ENCODE measurements at regions not wholly inside any gene's neighbourhood (a gene's known extent, or its start where the extent isn't known, plus 50 kb on each side); places are given as distances from the start of the nearest gene placed in this dataset.

DNA sequence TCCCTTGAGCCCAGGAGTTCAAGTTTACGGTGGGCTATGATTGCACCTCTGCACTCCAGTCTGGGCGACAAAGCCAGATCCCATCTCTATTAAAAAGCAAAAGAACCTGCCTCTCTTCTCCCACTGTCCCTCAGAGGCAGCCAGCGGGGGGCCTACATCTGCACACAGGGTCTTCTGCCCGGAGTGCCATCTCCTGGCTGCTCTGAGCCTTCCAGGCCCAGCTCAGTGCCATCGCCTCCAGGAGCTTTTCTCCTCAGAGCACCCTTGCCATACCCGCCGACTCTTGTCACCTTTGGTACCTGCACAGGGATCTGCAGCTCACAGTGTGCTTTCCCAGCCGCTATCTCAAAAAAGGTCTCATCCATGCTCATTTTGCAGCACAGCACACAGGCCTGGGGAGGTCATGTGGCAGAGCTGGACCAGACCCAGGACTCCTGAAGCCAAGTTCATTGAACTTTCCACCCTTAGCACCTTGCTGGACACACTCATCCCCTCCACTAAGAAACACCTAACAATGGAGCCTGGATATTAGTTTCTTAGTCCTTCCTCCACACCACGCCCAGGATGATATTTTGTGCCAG is 186.3 kb downstream of the HAUS1 start:
- TF ChIP-seq ZNF747 (tag by site-specific recombination; IDR thresholded peaks at IDR 0.05) (no peak), ZNF16 (tag by site-specific recombination; IDR thresholded peaks at IDR 0.05; ENCODE audit: low read depth) (no peak), GLI4 (tag by site-specific recombination; IDR thresholded peaks at IDR 0.05) (no peak), FEZF1 (tag by site-specific recombination; IDR thresholded peaks at IDR 0.05) (no peak), ZNF138 (tag by site-specific recombination; IDR thresholded peaks at IDR 0.05; ENCODE audit: borderline replicate concordance) (no peak), ZBTB1 (tag by site-specific recombination; IDR thresholded peaks at IDR 0.05) (no peak), ZNF549 (tag by site-specific recombination; IDR thresholded peaks at IDR 0.05) (no peak)
- TF ChIP-seq, protein P1, sequence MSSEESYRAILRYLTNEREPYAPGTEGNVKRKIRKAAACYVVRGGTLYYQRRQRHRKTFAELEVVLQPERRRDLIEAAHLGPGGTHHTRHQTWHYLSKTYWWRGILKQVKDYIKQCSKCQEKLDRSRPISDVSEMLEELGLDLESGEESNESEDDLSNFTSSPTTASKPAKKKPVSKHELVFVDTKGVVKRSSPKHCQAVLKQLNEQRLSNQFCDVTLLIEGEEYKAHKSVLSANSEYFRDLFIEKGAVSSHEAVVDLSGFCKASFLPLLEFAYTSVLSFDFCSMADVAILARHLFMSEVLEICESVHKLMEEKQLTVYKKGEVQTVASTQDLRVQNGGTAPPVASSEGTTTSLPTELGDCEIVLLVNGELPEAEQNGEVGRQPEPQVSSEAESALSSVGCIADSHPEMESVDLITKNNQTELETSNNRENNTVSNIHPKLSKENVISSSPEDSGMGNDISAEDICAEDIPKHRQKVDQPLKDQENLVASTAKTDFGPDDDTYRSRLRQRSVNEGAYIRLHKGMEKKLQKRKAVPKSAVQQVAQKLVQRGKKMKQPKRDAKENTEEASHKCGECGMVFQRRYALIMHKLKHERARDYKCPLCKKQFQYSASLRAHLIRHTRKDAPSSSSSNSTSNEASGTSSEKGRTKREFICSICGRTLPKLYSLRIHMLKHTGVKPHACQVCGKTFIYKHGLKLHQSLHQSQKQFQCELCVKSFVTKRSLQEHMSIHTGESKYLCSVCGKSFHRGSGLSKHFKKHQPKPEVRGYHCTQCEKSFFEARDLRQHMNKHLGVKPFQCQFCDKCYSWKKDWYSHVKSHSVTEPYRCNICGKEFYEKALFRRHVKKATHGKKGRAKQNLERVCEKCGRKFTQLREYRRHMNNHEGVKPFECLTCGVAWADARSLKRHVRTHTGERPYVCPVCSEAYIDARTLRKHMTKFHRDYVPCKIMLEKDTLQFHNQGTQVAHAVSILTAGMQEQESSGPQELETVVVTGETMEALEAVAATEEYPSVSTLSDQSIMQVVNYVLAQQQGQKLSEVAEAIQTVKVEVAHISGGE (tag by site-specific recombination; conservative IDR thresholded peaks at IDR 0.05; ENCODE audit: low read depth) = no peak
- TF ChIP-seq, protein P2, sequence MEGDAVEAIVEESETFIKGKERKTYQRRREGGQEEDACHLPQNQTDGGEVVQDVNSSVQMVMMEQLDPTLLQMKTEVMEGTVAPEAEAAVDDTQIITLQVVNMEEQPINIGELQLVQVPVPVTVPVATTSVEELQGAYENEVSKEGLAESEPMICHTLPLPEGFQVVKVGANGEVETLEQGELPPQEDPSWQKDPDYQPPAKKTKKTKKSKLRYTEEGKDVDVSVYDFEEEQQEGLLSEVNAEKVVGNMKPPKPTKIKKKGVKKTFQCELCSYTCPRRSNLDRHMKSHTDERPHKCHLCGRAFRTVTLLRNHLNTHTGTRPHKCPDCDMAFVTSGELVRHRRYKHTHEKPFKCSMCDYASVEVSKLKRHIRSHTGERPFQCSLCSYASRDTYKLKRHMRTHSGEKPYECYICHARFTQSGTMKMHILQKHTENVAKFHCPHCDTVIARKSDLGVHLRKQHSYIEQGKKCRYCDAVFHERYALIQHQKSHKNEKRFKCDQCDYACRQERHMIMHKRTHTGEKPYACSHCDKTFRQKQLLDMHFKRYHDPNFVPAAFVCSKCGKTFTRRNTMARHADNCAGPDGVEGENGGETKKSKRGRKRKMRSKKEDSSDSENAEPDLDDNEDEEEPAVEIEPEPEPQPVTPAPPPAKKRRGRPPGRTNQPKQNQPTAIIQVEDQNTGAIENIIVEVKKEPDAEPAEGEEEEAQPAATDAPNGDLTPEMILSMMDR (tag by site-specific recombination; IDR thresholded peaks at IDR 0.05) = peak; percentile 37; the same call in 1 of the 2 replicates
- TF ChIP-seq, protein P3, sequence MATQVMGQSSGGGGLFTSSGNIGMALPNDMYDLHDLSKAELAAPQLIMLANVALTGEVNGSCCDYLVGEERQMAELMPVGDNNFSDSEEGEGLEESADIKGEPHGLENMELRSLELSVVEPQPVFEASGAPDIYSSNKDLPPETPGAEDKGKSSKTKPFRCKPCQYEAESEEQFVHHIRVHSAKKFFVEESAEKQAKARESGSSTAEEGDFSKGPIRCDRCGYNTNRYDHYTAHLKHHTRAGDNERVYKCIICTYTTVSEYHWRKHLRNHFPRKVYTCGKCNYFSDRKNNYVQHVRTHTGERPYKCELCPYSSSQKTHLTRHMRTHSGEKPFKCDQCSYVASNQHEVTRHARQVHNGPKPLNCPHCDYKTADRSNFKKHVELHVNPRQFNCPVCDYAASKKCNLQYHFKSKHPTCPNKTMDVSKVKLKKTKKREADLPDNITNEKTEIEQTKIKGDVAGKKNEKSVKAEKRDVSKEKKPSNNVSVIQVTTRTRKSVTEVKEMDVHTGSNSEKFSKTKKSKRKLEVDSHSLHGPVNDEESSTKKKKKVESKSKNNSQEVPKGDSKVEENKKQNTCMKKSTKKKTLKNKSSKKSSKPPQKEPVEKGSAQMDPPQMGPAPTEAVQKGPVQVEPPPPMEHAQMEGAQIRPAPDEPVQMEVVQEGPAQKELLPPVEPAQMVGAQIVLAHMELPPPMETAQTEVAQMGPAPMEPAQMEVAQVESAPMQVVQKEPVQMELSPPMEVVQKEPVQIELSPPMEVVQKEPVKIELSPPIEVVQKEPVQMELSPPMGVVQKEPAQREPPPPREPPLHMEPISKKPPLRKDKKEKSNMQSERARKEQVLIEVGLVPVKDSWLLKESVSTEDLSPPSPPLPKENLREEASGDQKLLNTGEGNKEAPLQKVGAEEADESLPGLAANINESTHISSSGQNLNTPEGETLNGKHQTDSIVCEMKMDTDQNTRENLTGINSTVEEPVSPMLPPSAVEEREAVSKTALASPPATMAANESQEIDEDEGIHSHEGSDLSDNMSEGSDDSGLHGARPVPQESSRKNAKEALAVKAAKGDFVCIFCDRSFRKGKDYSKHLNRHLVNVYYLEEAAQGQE (tag by site-specific recombination; IDR thresholded peaks at IDR 0.05) = no peak
- TF ChIP-seq, protein P4, sequence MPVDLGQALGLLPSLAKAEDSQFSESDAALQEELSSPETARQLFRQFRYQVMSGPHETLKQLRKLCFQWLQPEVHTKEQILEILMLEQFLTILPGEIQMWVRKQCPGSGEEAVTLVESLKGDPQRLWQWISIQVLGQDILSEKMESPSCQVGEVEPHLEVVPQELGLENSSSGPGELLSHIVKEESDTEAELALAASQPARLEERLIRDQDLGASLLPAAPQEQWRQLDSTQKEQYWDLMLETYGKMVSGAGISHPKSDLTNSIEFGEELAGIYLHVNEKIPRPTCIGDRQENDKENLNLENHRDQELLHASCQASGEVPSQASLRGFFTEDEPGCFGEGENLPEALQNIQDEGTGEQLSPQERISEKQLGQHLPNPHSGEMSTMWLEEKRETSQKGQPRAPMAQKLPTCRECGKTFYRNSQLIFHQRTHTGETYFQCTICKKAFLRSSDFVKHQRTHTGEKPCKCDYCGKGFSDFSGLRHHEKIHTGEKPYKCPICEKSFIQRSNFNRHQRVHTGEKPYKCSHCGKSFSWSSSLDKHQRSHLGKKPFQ (tag by site-specific recombination; IDR thresholded peaks at IDR 0.05) = no peak
